ENCODE measurements at regions not wholly inside any gene's neighbourhood (a gene's known extent, or its start where the extent isn't known, plus 50 kb on each side); places are given as distances from the start of the nearest gene placed in this dataset.

DNA sequence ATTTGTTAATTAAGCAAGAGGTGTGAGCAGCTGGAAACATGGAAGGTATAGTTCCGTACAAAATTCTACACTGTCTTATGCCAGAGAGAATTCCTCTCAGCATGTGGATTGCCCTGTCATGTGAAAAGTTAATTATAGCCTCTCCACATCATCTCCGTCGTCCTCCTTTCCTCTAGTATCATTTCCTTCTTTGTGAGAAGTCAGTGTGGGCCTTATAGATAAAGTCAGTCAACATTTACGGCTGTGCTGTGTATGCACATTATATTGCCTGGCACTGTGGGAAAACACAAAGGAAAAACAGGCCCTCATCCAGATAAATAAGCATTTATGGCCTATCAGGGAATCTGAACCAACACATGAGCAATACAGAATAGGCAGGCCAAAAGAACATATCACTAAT lies 236.6 kb downstream of the SEC23A start:
- 0% methylated on average over 4 of the region's 4 CpGs for WGBS (ENCODE audit: insufficient coverage, low coverage, missing lambda C conversion rate)

GRCh38 chr14:38862366-38862765 lies 240.7 kb downstream of the SEC23A start:
- Histone ChIP-seq H3K4me3 (no peak overlapping the region), H3K79me2 (ENCODE audit: control insufficient read depth, insufficient read depth, low read length) (no peaks in the 10 kb centered on the region), H3K9me1 (ENCODE audit: control insufficient read depth, insufficient read depth, low read length) (no peaks in the 10 kb centered on the region), H2AFZ (ENCODE audit: low read depth, low read length) (no peak overlapping the region), H3K27ac (ENCODE audit: extremely low read depth, low read depth, low read length) (no peak overlapping the region), H3K9me3 (replicated peaks; ENCODE audit: control insufficient read depth, insufficient read depth, low read depth, low read length) (no peaks in the 10 kb centered on the region), H3K4me2 (ENCODE audit: insufficient read depth, low read length) (no peak overlapping the region), H3K27me3 (ENCODE audit: control insufficient read depth in 2 of 2, insufficient read depth in 2 of 2, low read length in 2 of 2) (no peaks in the 10 kb centered on the region), H4K20me1 (replicated peaks; ENCODE audit: control insufficient read depth, insufficient read depth, low read length) (no peaks in the 10 kb centered on the region), H3K36me3 (ENCODE audit: control insufficient read depth, insufficient read depth, low read length) (no peaks in the 10 kb centered on the region), H3K9ac (ENCODE audit: insufficient read depth in 1 of 2, low read depth in 2 of 2, low read length in 2 of 2) (no peak overlapping the region), H3K4me1 (replicated peaks in 1 of 2; ENCODE audit: control insufficient read depth in 2 of 2, insufficient read depth in 2 of 2, low read length in 2 of 2) (no peaks in the 10 kb centered on the region)
- ATAC-seq = no peak
- in situ Hi-C loops (cut with MboI) = loop anchor here (25.0 kb wide), 1 partner anchor 975 kb away; no protein-coding TSS in a partner anchor
- no TSS peak for BruUV-seq (replicated peaks)
- CTCF ChIA-PET (ENCODE audit: low intra/inter-chr PET ratio) = no interaction called here
- no peak for DNase-seq (ENCODE audit: extremely low read depth in 1 of 4, low spot score in 3 of 4)
- FAIRE-seq = no peak
- POLR2A ChIA-PET = interaction anchor here (0.7 kb wide), 2 partner anchors 144 to 1133 kb away, joined by 4 to 6 read pairs; no protein-coding TSS in a partner anchor
- 0% methylated on average over 1 of the region's 1 CpG for WGBS (ENCODE audit: insufficient coverage, low coverage, missing lambda C conversion rate)
- intact Hi-C loops (cut with micrococcal nuclease) = no loop called here
- TF ChIP-seq SETDB1 (IDR thresholded peaks at IDR 0.05; ENCODE audit: low read length) (no peak), SMAD4 (CRISPR knock-in tag; conservative IDR thresholded peaks at IDR 0.05) (no peak), LCOR (CRISPR knock-in tag; IDR thresholded peaks at IDR 0.05) (no peak), ARID2 (IDR thresholded peaks at IDR 0.05) (no peak), BRF1 (IDR thresholded peaks at IDR 0.05; ENCODE audit: borderline replicate concordance, extremely low read depth, insufficient read length) (no peak), HNRNPH1 (optimal IDR thresholded peaks at IDR 0.05; ENCODE audit: low read depth, low read length) (no peak), ZBTB5 (IDR thresholded peaks at IDR 0.05) (no peak), ZNF507 (tag; conservative IDR thresholded peaks at IDR 0.05) (no peak), CHD2 (IDR thresholded peaks at IDR 0.05; ENCODE audit: low read depth, low read length) (no peak), CREB3L1 (IDR thresholded peaks at IDR 0.05; ENCODE audit: borderline replicate concordance, low read depth) (no peak), XRCC5 (IDR thresholded peaks at IDR 0.05; ENCODE audit: low read depth, low read length) (no peak)
- TF ChIP-seq, protein P1, sequence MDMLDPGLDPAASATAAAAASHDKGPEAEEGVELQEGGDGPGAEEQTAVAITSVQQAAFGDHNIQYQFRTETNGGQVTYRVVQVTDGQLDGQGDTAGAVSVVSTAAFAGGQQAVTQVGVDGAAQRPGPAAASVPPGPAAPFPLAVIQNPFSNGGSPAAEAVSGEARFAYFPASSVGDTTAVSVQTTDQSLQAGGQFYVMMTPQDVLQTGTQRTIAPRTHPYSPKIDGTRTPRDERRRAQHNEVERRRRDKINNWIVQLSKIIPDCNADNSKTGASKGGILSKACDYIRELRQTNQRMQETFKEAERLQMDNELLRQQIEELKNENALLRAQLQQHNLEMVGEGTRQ (CRISPR knock-in tag; IDR thresholded peaks at IDR 0.05) = no peak

More for the DNA sequence above, 236.6 kb downstream of the SEC23A start:
- intact Hi-C loops (cut with micrococcal nuclease) (loop anchor here (2.0 kb wide), 2 partner anchors 148 to 964 kb away; no protein-coding TSS in a partner anchor), in situ Hi-C loops (cut with MboI) (loop anchor here (25.0 kb wide), 1 partner anchor 979 kb away; no protein-coding TSS in a partner anchor)
- ChIA-PET CTCF (ENCODE audit: low intra/inter-chr PET ratio) (no interaction called here), POLR2A (no interaction called here)
- H3K4me2 ChIP-seq (ENCODE audit: insufficient read depth, low read length) = no peak overlapping the region
- BruUV-seq (replicated peaks) = no TSS peak
- TF ChIP-seq SMAD4 (CRISPR knock-in tag; conservative IDR thresholded peaks at IDR 0.05) = no peak
- TF ChIP-seq ERF (CRISPR knock-in tag; IDR thresholded peaks at IDR 0.05) = no peak
- TF ChIP-seq MTA2 (IDR thresholded peaks at IDR 0.05; ENCODE audit: low read depth) = no peak
- H3K9ac ChIP-seq (ENCODE audit: insufficient read depth in 1 of 2, low read depth in 2 of 2, low read length in 2 of 2) = no peak overlapping the region
- FAIRE-seq (no peak), DNase-seq (ENCODE audit: extremely low read depth in 1 of 4, low spot score in 3 of 4) (no peak), ATAC-seq (no peak)
- H3K27me3 ChIP-seq (ENCODE audit: control insufficient read depth in 2 of 2, insufficient read depth in 2 of 2, low read length in 2 of 2) = no peaks in the 10 kb centered on the region
- no peak overlapping the region for H3K27ac ChIP-seq (ENCODE audit: extremely low read depth, low read depth, low read length)
- H3K4me3 ChIP-seq = no peak overlapping the region
- no peaks in the 10 kb centered on the region for H3K79me2 ChIP-seq (ENCODE audit: control insufficient read depth, insufficient read depth, low read length)
- H4K20me1 ChIP-seq (replicated peaks; ENCODE audit: control insufficient read depth, insufficient read depth, low read length) = no peaks in the 10 kb centered on the region
- no peaks in the 10 kb centered on the region for H3K4me1 ChIP-seq (replicated peaks in 1 of 2; ENCODE audit: control insufficient read depth in 2 of 2, insufficient read depth in 2 of 2, low read length in 2 of 2)
- H3K9me1 ChIP-seq (ENCODE audit: control insufficient read depth, insufficient read depth, low read length) = no peaks in the 10 kb centered on the region
- H3K9me3 ChIP-seq (replicated peaks; ENCODE audit: control insufficient read depth, insufficient read depth, low read depth, low read length) = no peaks in the 10 kb centered on the region
- no peak overlapping the region for H2AFZ ChIP-seq (ENCODE audit: low read depth, low read length)
- no peaks in the 10 kb centered on the region for H3K36me3 ChIP-seq (ENCODE audit: control insufficient read depth, insufficient read depth, low read length)
